MCF 10A (cell line): ENCODE measurements at regions not wholly inside any gene's neighbourhood (a gene's known extent, or its start where the extent isn't known, plus 50 kb on each side); places are given as distances from the start of the nearest gene placed in this dataset.

ENCODE experiments used
- BruUV-seq: library from RNA; stranded (reverse); fragments of 400-500 nt; replicated peaks from 2 replicates; lab custom pipeline; 2021; lab: Mats Ljungman, UMichigan
- CTCF ChIA-PET: fragments of 300-600 bp; sonication (Branson Sonifier 250); formaldehyde crosslinking; extraction: SDS; loops from one replicate; lab custom pipeline; 2021; ENCODE audit warnings: antibody characterized with exemption, inconsistent platforms; lab: Yijun Ruan, JAX
- POLR2A ChIA-PET: fragments of 300-600, 350-650 bp; sonication (Branson Sonifier 250); formaldehyde crosslinking; extraction: SDS; loops from one replicate; lab custom pipeline; 2020; ENCODE audit warnings: antibody characterized with exemption, inconsistent platforms; lab: Yijun Ruan, JAX
- DNase-seq: peaks from one replicate; pipeline ENCODE4 v3.0.0-alpha.2; 2018; ENCODE audit not compliant: unreplicated experiment
- H3K27ac Mint-ChIP-seq: one replicate; pipeline ENCODE4 v1.8.0; 2022; ENCODE audit warnings: mild to moderate bottlenecking, low read depth, mixed read lengths; ENCODE audit not compliant: unreplicated experiment
- H3K27me3 Mint-ChIP-seq: one replicate; pipeline ENCODE4 v1.8.0; 2022; ENCODE audit warnings: mixed read lengths; ENCODE audit not compliant: insufficient read depth, unreplicated experiment
- H3K36me3 Mint-ChIP-seq: one replicate; pipeline ENCODE4 v1.8.0; 2022; ENCODE audit warnings: mild to moderate bottlenecking, moderate library complexity, mixed read lengths; ENCODE audit not compliant: insufficient read depth, unreplicated experiment
- H3K4me1 Mint-ChIP-seq: one replicate; pipeline ENCODE4 v1.8.0; 2022; ENCODE audit warnings: mixed read lengths; ENCODE audit not compliant: insufficient read depth, unreplicated experiment
- H3K4me3 Mint-ChIP-seq: one replicate; pipeline ENCODE4 v1.8.0; 2022; ENCODE audit warnings: mild to moderate bottlenecking, moderate library complexity, mixed read lengths; ENCODE audit not compliant: unreplicated experiment
- H3K9me3 Mint-ChIP-seq: one replicate; pipeline ENCODE4 v1.8.0; 2022; ENCODE audit warnings: mixed read lengths; ENCODE audit not compliant: unreplicated experiment
- CTCF ChIP-seq: fragments of 200-600 bp; IDR thresholded peaks from one replicate; pipeline ENCODE4 v1.8.0; 2022; ENCODE audit warnings: antibody characterized with exemption, mild to moderate bottlenecking; ENCODE audit not compliant: unreplicated experiment
- intact Hi-C: fragments of 100-400 bp; cut with micrococcal nuclease; formaldehyde crosslinking; loops from 2 replicates; pipeline ENCODE4 v1.14.1; 2022

- no peak for TF ChIP-seq CTCF
- POLR2A ChIA-PET: no interaction called here
Measured at GRCh38 chr1:5765483-5765882, 226.7 kb downstream of the NPHP4 start.

DNA sequence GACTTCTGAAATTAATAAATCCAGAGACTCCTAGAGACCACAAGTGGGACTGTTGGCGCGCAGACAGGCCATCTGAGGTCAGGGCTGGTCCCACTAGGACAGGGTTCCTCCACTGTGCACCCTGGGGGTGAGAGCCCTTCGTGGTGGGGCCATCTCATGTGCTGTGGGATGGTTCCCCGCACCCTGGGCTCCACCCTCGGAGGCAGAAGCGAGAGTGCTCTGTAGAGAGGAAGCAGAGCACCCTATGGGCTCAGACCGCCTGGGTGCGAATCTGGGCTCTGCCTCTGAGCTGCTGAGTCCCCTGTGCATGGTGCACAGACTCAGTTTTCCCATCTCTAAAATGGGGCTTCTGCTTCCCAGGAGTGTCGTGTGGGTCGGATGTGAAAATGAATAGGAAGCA is 227.3 kb downstream of the NPHP4 start:
- Mint-ChIP-seq H3K9me3 (peaks cover 6% of the 10 kb centered on the region), H3K4me3 (no peak overlapping the region), H3K27me3 (peaks cover 82% of the 10 kb centered on the region), H3K4me1 (no peaks in the 10 kb centered on the region), H3K27ac (no peak overlapping the region), H3K36me3 (no peaks in the 10 kb centered on the region)
- intact Hi-C loops: no loop called here
- POLR2A ChIA-PET: no interaction called here
- no peak for TF ChIP-seq CTCF
- CTCF ChIA-PET: interaction anchor here (1.4 kb wide), 1 partner anchor 255 kb away, joined by 5 read pairs; no protein-coding TSS in a partner anchor
- no TSS peak for BruUV-seq
- no peak for DNase-seq

More at GRCh38 chr1:5765483-5765882, 226.7 kb downstream of the NPHP4 start:
- CTCF ChIA-PET: interaction anchor here (1.4 kb wide), 1 partner anchor 256 kb away, joined by 5 read pairs; no protein-coding TSS in a partner anchor
- no TSS peak for BruUV-seq
- Mint-ChIP-seq H3K27me3 (peaks cover 81% of the 10 kb centered on the region), H3K27ac (no peak overlapping the region), H3K4me3 (no peak overlapping the region), H3K36me3 (no peaks in the 10 kb centered on the region), H3K9me3 (peaks cover 6% of the 10 kb centered on the region), H3K4me1 (no peaks in the 10 kb centered on the region)
- DNase-seq: no peak
- intact Hi-C loops: no loop called here

GRCh38 chr1:5764464-5764863 is 227.8 kb downstream of the NPHP4 start:
- ChIA-PET CTCF (interaction anchor here (1.4 kb wide), 1 partner anchor 255 kb away, joined by 5 read pairs; no protein-coding TSS in a partner anchor), POLR2A (no interaction called here)
- peaks cover 82% of the 10 kb centered on the region for H3K27me3 Mint-ChIP-seq
- no peak overlapping the region for H3K27ac Mint-ChIP-seq
- BruUV-seq: no TSS peak
- intact Hi-C loops: no loop called here
- H3K4me3 Mint-ChIP-seq: no peak overlapping the region
- no peaks in the 10 kb centered on the region for H3K36me3 Mint-ChIP-seq
- no peak for DNase-seq
- peaks cover 6% of the 10 kb centered on the region for H3K9me3 Mint-ChIP-seq
- no peaks in the 10 kb centered on the region for H3K4me1 Mint-ChIP-seq
- TF ChIP-seq CTCF: no peak

GRCh38 chr1:5763696-5764370 is 228.4 kb downstream of the NPHP4 start:
- Mint-ChIP-seq H3K27ac (no peak overlapping the region), H3K36me3 (no peaks in the 10 kb centered on the region), H3K4me1 (no peaks in the 10 kb centered on the region), H3K9me3 (peaks cover 6% of the 10 kb centered on the region), H3K27me3 (peaks cover 82% of the 10 kb centered on the region), H3K4me3 (no peak overlapping the region)
- intact Hi-C loops: no loop called here
- no peak for DNase-seq
- ChIA-PET POLR2A (no interaction called here), CTCF (interaction anchor here (0.5 to 1.4 kb wide), 4 partner anchors 128 to 1207 kb away, joined by 3 to 5 read pairs (median 4); no protein-coding TSS in a partner anchor)
- no peak for TF ChIP-seq CTCF
- no TSS peak for BruUV-seq
